Ovary (tissue), 7 donors: ENCODE measurements at regions not wholly inside any gene's neighbourhood (a gene's known extent, or its start where the extent isn't known, plus 50 kb on each side); places are given as distances from the start of the nearest gene placed in this dataset.

Experiments
- DNase-seq, 5 donors: peaks; one replicate each; pipeline ENCODE4 v3.0.0-alpha.2; 2019 to 2020
- H3K27ac ChIP-seq, 2 donors: fragments of 200-600 bp; one replicate each; pipeline versions ENCODE4 v1.5.1 to v1.8.0; 2019 to 2022
- H3K27me3 ChIP-seq: fragments of 200-600 bp; one replicate; pipeline ENCODE4 v1.8.0; 2022
- H3K36me3 ChIP-seq: fragments of 200-600 bp; sonication (generic); one replicate; pipeline ENCODE4 v1.5.1; 2019
- H3K4me1 ChIP-seq: one replicate; pipeline ENCODE4 v1.8.1; 2013; ENCODE audit warnings: mild to moderate bottlenecking, moderate library complexity; ENCODE audit not compliant: insufficient read depth
- H3K4me3 ChIP-seq: fragments of 200-600 bp; sonication (generic); one replicate; pipeline ENCODE4 v1.5.1; 2017
- H3K9me3 ChIP-seq, 2 donors: fragments of 200-600 bp in 1 of 2; sonication (generic) in 1 of 2; one replicate each; pipeline versions ENCODE4 v1.5.1 to v1.8.1; 2013 to 2019; ENCODE audit warnings: mild to moderate bottlenecking in 1 of 2, moderate library complexity in 1 of 2
- EP300 ChIP-seq: sonication (generic); formaldehyde crosslinking; IDR thresholded peaks from one replicate; pipeline ENCODE4 v1.6.1; 2017; ENCODE audit warnings: antibody characterized with exemption
- POLR2A ChIP-seq: fragments of 450-650 bp; IDR thresholded peaks from one replicate; pipeline ENCODE4 v1.6.1; 2017; ENCODE audit warnings: antibody characterized with exemption, mild to moderate bottlenecking, moderate library complexity
- WGBS, 3 donors: extraction: QIAGEN DNeasy Blood & Tissue Kit in 1 of 3; methylation state at CpG; one replicate each; pipeline versions ENCODE4 v1.1.5 to v1.1.7; 2013 to 2017; 5-methylcytosine and 5-hydroxymethylcytosine counted together
- intact Hi-C, 4 donors: fragments of 100-400 bp; cut with DNase I; formaldehyde crosslinking; loops; one replicate each; pipeline versions ENCODE4 v1.11.0 to v1.15.1; 2022 to 2023
- TF ChIP-seq, protein P1 (sequence below), 3 donors: fragments of 450-650 bp in 2 of 3; fragments of 200-600 bp in 1 of 3; IDR thresholded peaks; one replicate each; pipeline versions ENCODE4 v1.5.1 to v1.8.0; 2016 to 2022; ENCODE audit warnings: antibody characterized with exemption in 3 of 3, mild to moderate bottlenecking in 1 of 3
- donor health status: DM: no; HTN: no; CAD: no; lungs with moderate emphysema.
- donor health status: DM: no; HTN: no; CAD: no.
- donor health status: Bipolar disorder and iron deficiency.
- donor health status: DM: no; HTN: no; CAD: no.
- donor health status: DM: yes; HTN: yes; CAD: no.

DNA sequence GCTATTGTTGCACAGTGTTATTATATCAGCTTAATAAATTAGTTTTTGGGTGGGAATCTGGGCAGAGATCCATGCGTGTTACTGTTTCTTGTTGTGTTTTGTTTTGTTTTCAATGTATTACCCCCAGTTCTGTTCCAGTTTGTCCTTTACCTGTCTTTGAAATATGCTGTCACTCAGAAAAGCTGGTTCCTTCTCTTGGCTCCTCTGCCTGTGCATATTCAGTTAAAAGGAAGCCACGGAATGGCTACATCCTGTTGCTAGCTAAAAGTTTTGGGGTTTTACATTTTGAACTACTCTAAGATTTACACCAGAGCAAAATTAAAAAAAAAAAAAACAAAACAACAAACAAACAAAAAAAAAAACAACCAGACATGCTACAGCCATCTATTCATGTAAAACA, 374.9 kb upstream of the RORB start:
- no peaks in the 10 kb centered on the region for H3K4me1 ChIP-seq
- no peak overlapping the region for H3K27ac ChIP-seq
- TF ChIP-seq, protein P1, sequence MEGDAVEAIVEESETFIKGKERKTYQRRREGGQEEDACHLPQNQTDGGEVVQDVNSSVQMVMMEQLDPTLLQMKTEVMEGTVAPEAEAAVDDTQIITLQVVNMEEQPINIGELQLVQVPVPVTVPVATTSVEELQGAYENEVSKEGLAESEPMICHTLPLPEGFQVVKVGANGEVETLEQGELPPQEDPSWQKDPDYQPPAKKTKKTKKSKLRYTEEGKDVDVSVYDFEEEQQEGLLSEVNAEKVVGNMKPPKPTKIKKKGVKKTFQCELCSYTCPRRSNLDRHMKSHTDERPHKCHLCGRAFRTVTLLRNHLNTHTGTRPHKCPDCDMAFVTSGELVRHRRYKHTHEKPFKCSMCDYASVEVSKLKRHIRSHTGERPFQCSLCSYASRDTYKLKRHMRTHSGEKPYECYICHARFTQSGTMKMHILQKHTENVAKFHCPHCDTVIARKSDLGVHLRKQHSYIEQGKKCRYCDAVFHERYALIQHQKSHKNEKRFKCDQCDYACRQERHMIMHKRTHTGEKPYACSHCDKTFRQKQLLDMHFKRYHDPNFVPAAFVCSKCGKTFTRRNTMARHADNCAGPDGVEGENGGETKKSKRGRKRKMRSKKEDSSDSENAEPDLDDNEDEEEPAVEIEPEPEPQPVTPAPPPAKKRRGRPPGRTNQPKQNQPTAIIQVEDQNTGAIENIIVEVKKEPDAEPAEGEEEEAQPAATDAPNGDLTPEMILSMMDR (IDR thresholded peaks at IDR 0.05): no peak
- TF ChIP-seq POLR2A: no peak
- DNase-seq: no peak
- intact Hi-C loops: no loop called here
- no peaks in the 10 kb centered on the region for H3K27me3 ChIP-seq
- H3K4me3 ChIP-seq: no peak overlapping the region
- 70 to 75% (median 74%) methylated on average over 2 of the region's 2 CpGs for WGBS, 3 donors
- no peaks in the 10 kb centered on the region for H3K36me3 ChIP-seq
- H3K9me3 ChIP-seq: no peaks in the 10 kb centered on the region

DNA sequence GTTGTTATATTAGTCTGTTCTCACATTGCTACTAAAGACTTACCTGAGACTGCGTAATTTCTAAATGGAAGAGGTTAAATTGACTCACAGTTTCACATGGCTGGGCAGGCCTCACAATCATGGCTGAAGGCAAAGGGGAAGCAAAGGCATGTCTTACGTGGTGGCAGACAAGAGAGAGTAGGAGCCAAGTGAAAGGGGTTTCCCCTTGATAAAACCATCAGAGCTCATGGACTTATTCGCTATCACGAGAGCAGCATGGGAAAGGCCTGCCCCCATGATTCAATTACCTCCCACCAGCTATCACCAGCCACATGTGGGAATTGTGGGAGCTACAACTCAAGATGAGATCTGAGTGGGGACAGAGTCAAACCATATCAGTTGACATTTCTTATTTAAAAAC, 374.5 kb upstream of the RORB start:
- no peak overlapping the region for H3K4me3 ChIP-seq
- intact Hi-C loops: no loop called here
- 73 to 79% (median 76%) methylated on average over 4 of the region's 4 CpGs for WGBS, 3 donors

DNA sequence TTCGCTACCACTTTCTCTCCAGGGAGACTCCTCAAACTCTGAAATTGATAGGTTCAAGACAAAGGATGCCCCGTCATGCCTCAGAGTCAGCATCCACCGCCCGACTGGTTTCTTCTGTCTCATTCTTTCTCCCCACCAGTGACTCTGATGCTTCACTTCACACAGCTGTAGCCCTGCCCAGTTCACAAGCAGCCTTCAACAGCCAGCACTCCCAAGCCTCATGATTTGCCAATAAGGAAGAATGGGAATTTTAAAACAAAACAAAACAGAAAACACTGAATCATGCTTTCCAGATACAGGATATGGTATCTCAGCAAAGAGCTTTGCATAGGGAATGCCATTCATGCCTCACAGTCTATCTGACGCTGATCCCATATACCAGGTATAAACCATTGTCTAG, 371.2 kb upstream of the RORB start:
- 55 to 64% (median 59%) methylated on average over 5 of the region's 5 CpGs for WGBS, 3 donors
- H3K27ac ChIP-seq: no peak overlapping the region
- H3K36me3 ChIP-seq: no peaks in the 10 kb centered on the region
- no peaks in the 10 kb centered on the region for H3K27me3 ChIP-seq
- intact Hi-C loops: no loop called here
- DNase-seq: no peak
- no peaks in the 10 kb centered on the region for H3K9me3 ChIP-seq
- H3K4me1 ChIP-seq: no peaks in the 10 kb centered on the region
- H3K4me3 ChIP-seq: no peak overlapping the region
- TF ChIP-seq POLR2A: no peak
- TF ChIP-seq, protein P1 (IDR thresholded peaks at IDR 0.05): no peak
- TF ChIP-seq EP300: no peak

More for the DNA sequence above, 374.5 kb upstream of the RORB start:
- TF ChIP-seq, protein P1 (IDR thresholded peaks at IDR 0.05): no peak
- TF ChIP-seq EP300 (no peak), POLR2A (no peak)
- H3K9me3 ChIP-seq: no peaks in the 10 kb centered on the region
- DNase-seq: no peak
- H3K27me3 ChIP-seq: no peaks in the 10 kb centered on the region
- no peak overlapping the region for H3K27ac ChIP-seq
- no peaks in the 10 kb centered on the region for H3K4me1 ChIP-seq
- no peaks in the 10 kb centered on the region for H3K36me3 ChIP-seq

DNA sequence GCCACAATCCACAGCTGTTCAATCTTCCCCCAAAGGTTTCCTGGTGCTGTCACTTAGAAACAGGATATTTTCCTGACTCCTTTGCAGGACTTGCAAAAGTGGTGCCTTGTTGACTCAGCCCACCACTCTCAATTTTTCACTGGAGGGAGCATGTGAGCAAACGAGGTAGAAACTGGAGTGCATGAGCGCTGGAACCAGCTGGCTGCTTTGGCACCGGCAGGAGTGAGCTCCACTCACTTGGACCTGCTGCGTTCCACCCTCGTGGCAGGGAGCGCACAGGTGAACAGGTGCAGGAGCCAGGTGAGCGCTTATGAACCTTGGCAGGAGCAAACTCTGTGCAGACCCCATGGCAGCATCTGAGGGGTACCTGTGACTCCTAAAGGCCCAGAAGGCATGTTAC, 364.1 kb upstream of the RORB start:
- no peak overlapping the region for H3K4me3 ChIP-seq
- intact Hi-C loops: no loop called here
- 76 to 82% (median 80%) methylated on average over 7 of the region's 7 CpGs for WGBS, 3 donors
- H3K9me3 ChIP-seq: no peaks in the 10 kb centered on the region
- H3K27ac ChIP-seq: no peak overlapping the region
- H3K27me3 ChIP-seq: no peaks in the 10 kb centered on the region
- H3K4me1 ChIP-seq: no peaks in the 10 kb centered on the region
- no peaks in the 10 kb centered on the region for H3K36me3 ChIP-seq
- DNase-seq: no peak
- TF ChIP-seq EP300: no peak
- no peak for TF ChIP-seq POLR2A
- TF ChIP-seq, protein P1 (IDR thresholded peaks at IDR 0.05): no peak

- TF ChIP-seq, protein P1 (IDR thresholded peaks at IDR 0.05): no peak
- TF ChIP-seq EP300: no peak
- TF ChIP-seq POLR2A: no peak
- DNase-seq: no peak
- no peak overlapping the region for H3K4me3 ChIP-seq
- intact Hi-C loops: no loop called here
- H3K9me3 ChIP-seq: no peaks in the 10 kb centered on the region
- WGBS, 3 donors: 84 to 89% (median 85%) methylated on average over 6 of the region's 6 CpGs
- H3K27me3 ChIP-seq: no peaks in the 10 kb centered on the region
- H3K36me3 ChIP-seq: no peaks in the 10 kb centered on the region
- H3K4me1 ChIP-seq: no peaks in the 10 kb centered on the region
- H3K27ac ChIP-seq: no peak overlapping the region
Observed at GRCh38 chr9:74133921-74134320, 363.2 kb upstream of the RORB start.
